T-helper 2 cell treated with Interferon-gamma antibody and Interleukin-4, amounts not matched to agents 5 μg/mL and 100 μg/mL, for 36 hours (primary cell): ENCODE measurements at regions not wholly inside any gene's neighbourhood (a gene's known extent, or its start where the extent isn't known, plus 50 kb on each side); places are given as distances from the start of the nearest gene placed in this dataset.
"Not testable (repeated sequence)": the region's sequence is repeated elsewhere in the genome, so short reads cannot be mapped to it uniquely, and the experiment has no call there.

Source experiments
- DNase-seq: peaks from one replicate; pipeline ENCODE4 v3.0.0; 2021; ENCODE audit warnings: low spot score
- H3K27ac Mint-ChIP-seq: one replicate; pipeline ENCODE4 v1.8.0; 2021; ENCODE audit warnings: mild to moderate bottlenecking, mixed read lengths
- H3K27me3 Mint-ChIP-seq: one replicate; pipeline ENCODE4 v1.8.0; 2021; ENCODE audit warnings: low read depth, mixed read lengths
- H3K36me3 Mint-ChIP-seq: one replicate; pipeline ENCODE4 v1.8.0; 2021; ENCODE audit warnings: low read depth, mixed read lengths
- H3K4me1 Mint-ChIP-seq: one replicate; pipeline ENCODE4 v1.8.0; 2021; ENCODE audit warnings: low read depth, mixed read lengths
- H3K4me3 Mint-ChIP-seq: one replicate; pipeline ENCODE4 v1.8.0; 2022; ENCODE audit warnings: mild to moderate bottlenecking, moderate library complexity, mixed read lengths
- H3K9me3 Mint-ChIP-seq: one replicate; pipeline ENCODE4 v1.8.0; 2021; ENCODE audit warnings: mixed read lengths

DNA sequence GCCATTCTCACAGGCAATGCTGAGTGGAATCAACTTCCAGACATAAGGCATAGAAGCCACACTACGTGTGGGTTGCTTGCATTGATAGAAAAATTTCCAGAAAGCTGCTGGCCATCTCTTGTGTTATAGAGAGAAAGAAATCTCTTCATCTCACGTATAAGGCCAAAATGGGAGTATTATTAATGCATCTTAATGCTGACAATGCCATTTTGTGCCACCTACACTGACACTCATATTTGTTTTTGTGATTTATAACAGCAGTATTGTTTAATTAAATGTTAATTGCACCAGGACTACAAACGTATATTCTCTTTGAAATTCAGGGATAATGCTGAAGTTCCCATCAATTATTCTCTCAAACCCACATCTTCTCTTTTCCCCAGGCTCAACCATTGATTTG, 56.1 kb upstream of the TMEM132D start:
- no peak overlapping the region for H3K4me3 Mint-ChIP-seq
- H3K4me1 Mint-ChIP-seq, result no peaks in the 10 kb centered on the region
- no peaks in the 10 kb centered on the region for H3K36me3 Mint-ChIP-seq
- no peaks in the 10 kb centered on the region for H3K9me3 Mint-ChIP-seq
- H3K27me3 Mint-ChIP-seq, result no peaks in the 10 kb centered on the region
- no peak overlapping the region for H3K27ac Mint-ChIP-seq
- DNase-seq, result no peak

DNA sequence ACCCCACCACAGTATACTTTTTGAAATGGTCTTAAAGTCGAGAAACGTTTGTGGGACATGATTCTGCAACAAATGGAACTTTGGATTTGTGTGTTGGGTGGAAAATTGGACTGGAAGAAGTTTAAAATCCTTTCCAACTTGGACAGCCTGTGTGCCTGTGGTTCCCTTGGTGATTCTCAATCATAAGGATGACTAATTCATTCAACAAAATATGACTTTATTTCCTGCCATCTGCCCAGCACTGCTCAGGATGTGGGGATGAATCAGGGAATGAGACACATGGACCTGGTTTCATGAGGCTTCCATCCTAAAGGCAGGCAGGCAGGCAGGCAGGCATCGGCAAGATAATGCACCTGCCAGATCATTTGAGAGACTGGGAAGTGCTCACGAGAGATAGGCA, 57.3 kb upstream of the TMEM132D start:
- H3K4me1 Mint-ChIP-seq, result no peaks in the 10 kb centered on the region
- no peaks in the 10 kb centered on the region for H3K36me3 Mint-ChIP-seq
- no peak for DNase-seq
- no peaks in the 10 kb centered on the region for H3K27me3 Mint-ChIP-seq
- no peak overlapping the region for H3K27ac Mint-ChIP-seq
- H3K9me3 Mint-ChIP-seq, result no peaks in the 10 kb centered on the region
- H3K4me3 Mint-ChIP-seq, result no peak overlapping the region

DNA sequence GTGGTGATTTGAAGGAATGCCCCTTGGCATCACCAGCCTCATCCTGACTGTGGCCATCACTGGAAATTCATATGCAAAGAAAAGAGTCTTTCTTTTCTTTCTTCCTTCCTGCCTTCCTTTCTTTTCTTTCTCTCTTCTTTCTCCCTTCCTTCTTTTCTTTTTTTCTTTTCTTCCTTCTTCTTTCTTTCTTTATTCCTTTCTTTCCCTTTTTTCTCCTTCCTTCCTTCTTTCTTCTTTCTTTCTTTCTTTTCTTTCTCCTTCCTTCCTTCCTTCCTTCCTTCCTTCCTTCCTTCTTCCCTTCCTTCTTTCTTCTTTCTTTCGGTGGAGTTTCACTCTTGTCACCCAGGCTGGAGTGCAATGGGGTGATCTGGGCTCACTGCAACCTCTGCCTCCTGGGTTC, 58.0 kb upstream of the TMEM132D start:
- H3K4me3 Mint-ChIP-seq, result no peak overlapping the region
- DNase-seq, result no peak
- H3K4me1 Mint-ChIP-seq, result no peaks in the 10 kb centered on the region
- H3K27ac Mint-ChIP-seq, result no peak overlapping the region
- H3K36me3 Mint-ChIP-seq, result no peaks in the 10 kb centered on the region
- H3K27me3 Mint-ChIP-seq, result no peaks in the 10 kb centered on the region
- H3K9me3 Mint-ChIP-seq, result no peaks in the 10 kb centered on the region

DNA sequence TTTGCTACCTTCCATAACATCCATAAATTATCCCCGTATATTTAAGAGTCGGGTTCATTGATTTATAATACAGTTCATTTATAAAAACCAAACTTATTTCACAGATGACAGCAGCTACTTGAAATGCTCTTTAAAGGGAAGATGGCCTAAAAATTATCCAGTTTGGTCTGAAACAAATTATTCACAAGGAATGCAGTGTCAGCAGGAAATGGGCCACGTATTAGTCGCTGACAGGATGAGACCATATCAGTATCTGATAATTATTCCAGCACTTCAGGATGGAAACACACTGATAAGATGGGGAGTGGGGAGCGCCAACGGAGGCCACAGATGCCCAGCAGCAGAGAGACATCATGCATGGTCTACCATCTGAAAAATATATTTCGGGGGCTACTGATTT, 60.5 kb upstream of the TMEM132D start:
- H3K27me3 Mint-ChIP-seq, result no peaks in the 10 kb centered on the region
- no peaks in the 10 kb centered on the region for H3K9me3 Mint-ChIP-seq
- no peak overlapping the region for H3K4me3 Mint-ChIP-seq
- H3K4me1 Mint-ChIP-seq, result no peaks in the 10 kb centered on the region
- H3K27ac Mint-ChIP-seq, result no peak overlapping the region
- H3K36me3 Mint-ChIP-seq, result no peaks in the 10 kb centered on the region
- no peak for DNase-seq

DNA sequence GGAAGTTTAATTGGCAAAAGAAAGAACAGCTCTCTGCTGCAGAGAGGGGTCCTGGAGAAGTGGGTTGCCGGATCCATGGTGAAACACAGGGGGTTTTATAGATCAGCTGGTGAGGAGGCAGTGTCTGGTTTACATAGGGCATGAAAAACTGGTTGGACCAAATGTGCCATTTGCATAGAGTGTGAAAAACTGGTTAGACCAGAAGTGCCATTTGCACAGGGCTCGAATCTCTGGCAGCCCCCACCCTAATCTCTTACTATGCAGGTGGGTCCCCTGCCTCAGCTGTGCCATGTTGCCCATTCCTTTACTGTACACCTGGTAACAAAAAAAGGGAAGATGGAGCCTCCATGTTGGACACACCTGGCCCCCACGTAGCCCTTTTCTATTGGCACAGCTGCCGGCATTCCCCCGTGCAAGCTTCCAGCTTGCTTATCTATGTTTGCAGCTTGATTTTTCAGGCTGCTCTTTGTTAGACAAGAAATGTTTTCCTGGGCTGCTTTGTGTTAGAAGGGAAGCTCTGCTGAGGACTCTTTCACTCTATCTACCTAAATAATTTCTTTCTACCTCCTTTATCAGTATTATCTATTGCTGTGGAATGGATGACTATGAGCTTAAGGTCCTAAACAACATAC, 61.1 kb upstream of the TMEM132D start:
- Mint-ChIP-seq H3K27ac (no peak overlapping the region), H3K36me3 (no peaks in the 10 kb centered on the region), H3K4me3 (no peak overlapping the region), H3K4me1 (no peaks in the 10 kb centered on the region), H3K9me3 (no peaks in the 10 kb centered on the region), H3K27me3 (no peaks in the 10 kb centered on the region)
- DNase-seq, result no peak

DNA sequence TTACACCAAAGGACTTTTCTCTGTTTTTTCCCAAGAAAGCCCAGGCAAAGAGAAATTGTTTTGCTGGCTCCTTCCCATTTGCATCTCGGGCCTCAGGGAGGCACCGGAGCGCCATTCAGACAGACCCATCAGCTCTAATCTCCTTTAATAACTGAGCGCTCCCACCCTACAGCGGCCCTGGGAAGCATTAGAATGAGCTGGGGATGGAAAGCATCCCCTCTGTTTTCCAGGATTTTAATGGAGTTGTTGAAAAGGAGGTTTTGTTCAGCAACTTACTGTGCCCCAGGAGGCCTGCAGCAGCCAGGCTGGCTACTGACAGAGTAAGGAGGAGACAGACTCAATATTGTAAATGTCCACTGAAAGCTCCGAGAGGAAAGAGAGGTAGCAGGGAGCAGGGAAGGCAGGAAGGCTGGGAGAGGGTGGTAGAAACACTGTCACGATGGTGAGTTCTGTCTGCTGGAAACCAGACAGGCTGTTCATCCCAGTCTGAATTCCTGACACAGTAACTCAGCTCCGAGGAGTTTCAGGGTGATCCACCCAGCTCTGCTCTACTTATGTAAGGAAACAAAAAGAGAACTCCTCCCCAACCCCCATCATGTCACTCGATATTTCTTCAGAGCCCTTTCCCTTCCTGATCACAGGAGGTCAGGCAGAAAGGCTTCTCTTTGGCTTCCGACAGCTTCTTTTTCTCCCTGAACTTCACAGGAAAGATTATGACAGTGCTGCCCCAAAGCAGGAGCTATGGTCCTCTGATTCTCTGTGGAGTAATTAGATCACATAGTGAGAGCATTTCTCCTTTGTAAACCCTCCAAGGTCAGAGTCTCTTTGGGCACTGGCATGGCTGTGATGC, 62.5 kb upstream of the TMEM132D start:
- DNase-seq, result no peak
- no peaks in the 10 kb centered on the region for H3K36me3 Mint-ChIP-seq
- H3K4me1 Mint-ChIP-seq, result no peaks in the 10 kb centered on the region
- no peaks in the 10 kb centered on the region for H3K27me3 Mint-ChIP-seq
- no peaks in the 10 kb centered on the region for H3K9me3 Mint-ChIP-seq
- no peak overlapping the region for H3K27ac Mint-ChIP-seq
- H3K4me3 Mint-ChIP-seq, result no peak overlapping the region

DNA sequence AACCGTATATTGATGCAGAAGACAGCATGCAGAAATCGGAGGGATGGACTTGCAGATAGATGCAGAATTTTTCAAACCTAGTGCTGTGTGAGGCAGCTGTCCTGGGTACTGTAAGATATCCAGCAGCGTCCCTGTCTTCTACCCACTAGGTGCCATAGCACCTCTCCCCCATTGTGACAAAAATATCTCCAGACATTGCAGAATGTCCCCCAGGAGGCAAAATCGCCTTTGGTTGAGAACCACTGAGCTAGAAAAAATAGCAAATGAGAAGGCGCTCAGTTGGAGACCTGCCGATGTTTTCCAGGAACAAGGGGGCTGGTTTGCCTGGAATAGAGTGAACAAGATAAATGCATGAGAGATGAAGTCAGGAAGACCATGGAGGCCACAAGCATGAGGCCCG, 67.9 kb upstream of the TMEM132D start:
- H3K36me3 Mint-ChIP-seq, result no peaks in the 10 kb centered on the region
- H3K4me3 Mint-ChIP-seq, result no peak overlapping the region
- DNase-seq, result no peak
- no peak overlapping the region for H3K27ac Mint-ChIP-seq
- no peaks in the 10 kb centered on the region for H3K9me3 Mint-ChIP-seq
- H3K4me1 Mint-ChIP-seq, result no peaks in the 10 kb centered on the region
- no peaks in the 10 kb centered on the region for H3K27me3 Mint-ChIP-seq

DNA sequence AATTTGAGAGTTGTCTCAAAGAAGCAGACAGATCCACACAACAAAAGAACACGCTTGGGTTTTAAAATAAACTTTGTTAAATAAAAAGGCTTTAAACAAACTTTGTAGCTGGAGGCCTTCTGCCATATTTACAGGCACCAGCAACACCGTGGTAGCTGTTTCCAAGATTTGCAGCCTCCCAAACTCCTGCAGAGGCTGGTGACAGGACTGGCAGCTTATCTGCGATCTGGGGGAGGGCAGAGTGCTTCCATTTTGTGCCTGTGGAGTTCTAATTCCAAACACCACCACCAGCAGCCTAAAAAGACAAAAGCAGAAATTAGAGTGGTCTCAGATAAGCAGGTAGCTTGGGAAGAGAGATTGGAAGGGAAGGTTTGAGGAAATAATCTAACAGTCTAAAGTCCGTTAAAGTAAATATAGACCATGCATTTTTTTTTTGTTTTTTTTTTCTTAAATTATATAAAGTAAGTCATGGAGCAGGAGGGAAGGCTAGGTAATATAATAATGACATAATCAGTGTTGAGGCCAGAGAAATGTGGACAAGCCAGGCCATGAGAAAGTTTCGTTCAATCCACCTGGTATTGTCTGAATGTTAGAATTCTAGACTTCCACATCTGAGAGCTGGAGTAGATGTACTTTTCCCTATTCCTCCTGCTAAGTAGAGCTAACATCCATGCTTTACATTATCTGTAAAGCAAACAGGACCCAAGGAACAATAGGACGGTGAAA, 69.6 kb upstream of the TMEM132D start:
- H3K27me3 Mint-ChIP-seq, result no peaks in the 10 kb centered on the region
- no peak overlapping the region for H3K4me3 Mint-ChIP-seq
- no peak overlapping the region for H3K27ac Mint-ChIP-seq
- no peaks in the 10 kb centered on the region for H3K36me3 Mint-ChIP-seq
- no peaks in the 10 kb centered on the region for H3K4me1 Mint-ChIP-seq
- no peaks in the 10 kb centered on the region for H3K9me3 Mint-ChIP-seq
- DNase-seq, result no peak

DNA sequence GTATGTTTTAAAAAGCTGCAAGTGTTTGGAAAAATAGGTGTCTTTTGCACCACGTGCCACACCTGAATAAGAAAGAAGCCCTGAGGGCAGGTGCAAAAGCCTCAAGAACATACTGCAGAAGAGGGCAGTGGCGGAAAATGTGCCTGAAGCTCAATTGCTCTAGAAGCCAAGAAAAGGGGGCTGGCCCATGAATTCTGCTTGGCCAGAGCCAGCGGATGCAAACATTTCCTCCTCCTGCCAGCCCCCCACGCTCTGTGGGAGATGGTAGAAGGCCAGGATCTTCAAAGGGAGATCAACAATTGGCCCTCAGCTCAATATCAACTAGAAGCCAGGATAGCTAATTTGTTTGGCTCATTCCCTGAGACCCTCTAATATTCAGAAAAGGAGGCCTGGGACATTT, 80.3 kb upstream of the TMEM132D start:
- Mint-ChIP-seq H3K4me1 (no peaks in the 10 kb centered on the region), H3K36me3 (no peaks in the 10 kb centered on the region), H3K27me3 (no peaks in the 10 kb centered on the region), H3K9me3 (no peaks in the 10 kb centered on the region), H3K27ac (no peak overlapping the region), H3K4me3 (no peak overlapping the region)
- DNase-seq, result no peak

DNA sequence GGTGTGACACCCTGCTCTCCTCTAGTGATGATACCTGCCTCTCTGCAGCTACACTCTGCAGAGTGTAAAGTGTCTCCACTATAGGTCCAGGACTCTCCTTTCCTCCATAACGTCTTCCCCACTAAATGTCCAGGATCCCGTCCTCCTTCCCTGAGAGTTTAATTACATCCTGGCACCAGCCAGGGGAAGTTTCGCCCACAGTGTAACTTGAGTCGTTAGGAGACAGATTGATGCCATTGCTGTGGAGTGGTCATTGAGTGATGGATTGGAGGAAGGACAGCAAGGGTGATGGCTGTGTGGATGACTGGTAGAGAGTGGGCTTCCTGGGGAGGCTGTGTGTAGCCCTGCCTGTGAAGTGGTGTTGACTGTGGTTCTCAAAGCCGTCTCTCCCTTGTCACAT, 84.0 kb upstream of the TMEM132D start:
- H3K4me1 Mint-ChIP-seq, result no peaks in the 10 kb centered on the region
- H3K36me3 Mint-ChIP-seq, result no peaks in the 10 kb centered on the region

DNA sequence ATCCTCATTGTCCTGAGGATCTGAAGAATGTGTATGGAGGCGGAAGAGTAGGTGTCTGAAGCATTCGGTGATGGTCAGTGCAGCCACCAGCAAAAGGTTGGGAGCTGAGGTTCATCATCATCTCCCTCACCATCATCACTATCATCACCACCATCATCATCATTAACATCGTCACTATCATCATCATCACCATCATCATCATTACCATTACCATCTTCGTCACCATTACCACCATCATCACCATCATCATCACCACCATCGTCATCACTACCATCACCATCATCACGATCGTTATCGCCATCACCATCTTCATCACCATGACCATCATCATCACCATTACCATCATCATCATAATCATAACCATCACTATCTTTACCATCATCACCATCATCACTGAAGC, 90.8 kb upstream of the TMEM132D start:
- Mint-ChIP-seq H3K36me3 (no peaks in the 10 kb centered on the region), H3K4me3 (no peak overlapping the region), H3K4me1 (no peaks in the 10 kb centered on the region), H3K27me3 (peaks cover 2% of the 10 kb centered on the region), H3K9me3 (no peaks in the 10 kb centered on the region), H3K27ac (no peak overlapping the region)
- DNase-seq, result no peak

More for the DNA sequence above, 84.0 kb upstream of the TMEM132D start:
- no peak overlapping the region for H3K27ac Mint-ChIP-seq
- no peaks in the 10 kb centered on the region for H3K27me3 Mint-ChIP-seq
- H3K9me3 Mint-ChIP-seq, result no peaks in the 10 kb centered on the region
- DNase-seq, result no peak
- H3K4me3 Mint-ChIP-seq, result no peak overlapping the region

DNA sequence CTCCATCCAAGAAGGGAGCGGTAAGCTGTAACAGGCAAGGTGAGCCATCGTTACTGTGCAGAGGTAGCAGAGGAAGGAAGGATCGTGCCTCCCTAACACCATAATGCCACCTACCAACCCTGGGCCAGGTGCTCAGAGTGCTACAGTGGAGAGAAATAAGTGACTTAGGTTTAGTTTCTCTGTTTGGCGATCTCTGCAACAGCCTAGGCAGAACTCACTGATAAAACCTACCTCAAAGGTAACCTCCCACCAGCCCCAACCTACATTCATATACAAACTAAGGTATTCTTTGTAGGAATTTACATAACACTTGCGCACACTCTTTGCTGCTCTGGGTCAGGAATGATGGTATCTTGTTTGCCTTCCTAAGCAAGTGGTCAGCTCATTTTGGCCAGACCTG, 93.4 kb upstream of the TMEM132D start:
- no peak overlapping the region for H3K27ac Mint-ChIP-seq
- no peaks in the 10 kb centered on the region for H3K4me1 Mint-ChIP-seq
- H3K9me3 Mint-ChIP-seq, result no peaks in the 10 kb centered on the region
- peaks cover 2% of the 10 kb centered on the region for H3K27me3 Mint-ChIP-seq
- DNase-seq, result no peak
- H3K36me3 Mint-ChIP-seq, result no peaks in the 10 kb centered on the region
- H3K4me3 Mint-ChIP-seq, result no peak overlapping the region

DNA sequence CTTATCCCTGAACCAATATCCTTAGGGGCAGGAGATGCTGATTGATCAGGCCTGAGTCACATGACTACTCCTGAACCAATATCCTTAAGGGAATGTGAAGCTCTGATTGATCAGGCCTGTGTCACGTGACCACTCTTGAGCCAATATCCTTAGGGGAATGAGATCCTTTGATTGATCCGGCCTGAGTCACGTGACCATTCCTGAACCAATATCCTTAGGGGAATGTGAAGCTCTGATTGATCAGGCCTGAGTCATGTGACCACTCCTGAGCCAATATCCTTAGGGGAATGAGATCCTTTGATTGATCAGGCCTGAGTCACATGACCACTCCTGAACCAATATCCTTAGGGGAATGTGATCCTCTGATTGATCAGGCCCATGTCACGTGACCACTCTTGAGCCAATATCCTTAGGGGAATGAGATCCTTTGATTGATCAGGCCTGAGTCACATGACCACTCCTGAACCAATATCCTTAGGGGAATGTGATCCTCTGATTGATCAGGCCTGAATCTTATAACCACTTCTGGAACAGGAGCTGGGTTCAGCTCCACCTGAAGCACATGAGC, 100.6 kb upstream of the TMEM132D start:
- not testable (repeated sequence) for H3K4me3 Mint-ChIP-seq, H3K4me1 Mint-ChIP-seq, H3K36me3 Mint-ChIP-seq, H3K27ac Mint-ChIP-seq, H3K27me3 Mint-ChIP-seq, DNase-seq, H3K9me3 Mint-ChIP-seq

DNA sequence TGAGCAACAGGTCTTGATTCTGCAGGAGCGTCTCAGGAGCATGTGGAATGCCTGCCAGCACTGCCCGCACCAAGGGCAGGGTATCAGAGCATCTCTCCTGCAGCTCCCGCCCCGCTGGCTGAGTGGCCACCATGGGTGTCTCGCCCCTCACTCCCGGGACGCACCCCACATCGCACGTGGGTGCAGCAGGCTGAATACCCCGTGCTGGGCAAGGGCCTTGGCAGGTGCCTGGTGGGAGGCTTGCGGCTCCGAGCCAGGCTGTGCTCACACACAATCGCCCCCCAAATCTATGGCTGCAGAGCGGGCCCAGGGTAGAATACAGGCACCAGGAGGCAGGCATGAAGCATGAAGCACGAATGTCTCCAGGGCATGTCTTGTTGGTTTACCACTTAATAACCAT, 103.9 kb upstream of the TMEM132D start:
- H3K4me1 Mint-ChIP-seq, result no peaks in the 10 kb centered on the region

More for the DNA sequence above, 103.9 kb upstream of the TMEM132D start:
- Mint-ChIP-seq H3K4me3 (no peak overlapping the region), H3K9me3 (no peaks in the 10 kb centered on the region), H3K27me3 (no peaks in the 10 kb centered on the region), H3K27ac (no peak overlapping the region), H3K36me3 (no peaks in the 10 kb centered on the region)
- no peak for DNase-seq
